OCI-LY7 (cell line): ENCODE measurements at regions not wholly inside any gene's neighbourhood (a gene's known extent, or its start where the extent isn't known, plus 50 kb on each side); places are given as distances from the start of the nearest gene placed in this dataset.

ENCODE experiments used
- EZH2phosphoT487 ChIP-seq: fragments of 200-600 bp; sonication (generic); IDR thresholded peaks from 2 replicates; pipeline ENCODE4 v1.6.1; 2018; ENCODE audit warnings: low read depth, borderline replicate concordance, mild to moderate bottlenecking, mixed run types, antibody characterized with exemption, low read length, moderate library complexity, mixed read lengths
- TF ChIP-seq, protein P1 (sequence below): fragments of 200-600 bp; sonication (generic); conservative IDR thresholded peaks from 2 replicates; pipeline ENCODE4 v1.5.1; 2014; ENCODE audit warnings: mild to moderate bottlenecking, antibody characterized with exemption, low read length, moderate library complexity, mixed read lengths

DNA sequence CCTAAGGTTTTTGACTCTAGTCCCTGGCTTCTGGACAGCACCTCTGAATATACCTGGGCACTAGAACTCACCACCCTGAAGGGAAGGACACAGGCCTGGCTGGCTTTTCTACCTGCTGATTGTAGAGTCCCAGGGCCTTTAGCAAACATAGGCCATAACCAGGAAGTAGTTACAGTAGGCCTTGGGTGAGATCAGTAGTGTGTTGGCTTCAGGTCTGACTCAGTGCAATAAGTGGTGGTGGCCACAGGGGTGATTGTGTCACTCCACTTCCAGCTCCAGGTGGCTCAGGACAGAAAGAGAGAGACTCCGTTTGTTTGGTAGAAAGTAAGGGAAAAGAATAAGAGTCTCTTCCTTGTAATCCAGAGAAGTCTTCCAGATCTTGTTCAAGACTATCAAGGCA is 101.7 kb upstream of the LGALSL start:
- TF ChIP-seq, protein P1, sequence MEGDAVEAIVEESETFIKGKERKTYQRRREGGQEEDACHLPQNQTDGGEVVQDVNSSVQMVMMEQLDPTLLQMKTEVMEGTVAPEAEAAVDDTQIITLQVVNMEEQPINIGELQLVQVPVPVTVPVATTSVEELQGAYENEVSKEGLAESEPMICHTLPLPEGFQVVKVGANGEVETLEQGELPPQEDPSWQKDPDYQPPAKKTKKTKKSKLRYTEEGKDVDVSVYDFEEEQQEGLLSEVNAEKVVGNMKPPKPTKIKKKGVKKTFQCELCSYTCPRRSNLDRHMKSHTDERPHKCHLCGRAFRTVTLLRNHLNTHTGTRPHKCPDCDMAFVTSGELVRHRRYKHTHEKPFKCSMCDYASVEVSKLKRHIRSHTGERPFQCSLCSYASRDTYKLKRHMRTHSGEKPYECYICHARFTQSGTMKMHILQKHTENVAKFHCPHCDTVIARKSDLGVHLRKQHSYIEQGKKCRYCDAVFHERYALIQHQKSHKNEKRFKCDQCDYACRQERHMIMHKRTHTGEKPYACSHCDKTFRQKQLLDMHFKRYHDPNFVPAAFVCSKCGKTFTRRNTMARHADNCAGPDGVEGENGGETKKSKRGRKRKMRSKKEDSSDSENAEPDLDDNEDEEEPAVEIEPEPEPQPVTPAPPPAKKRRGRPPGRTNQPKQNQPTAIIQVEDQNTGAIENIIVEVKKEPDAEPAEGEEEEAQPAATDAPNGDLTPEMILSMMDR, result no peak
- TF ChIP-seq EZH2phosphoT487, result no peak
